ENCODE measurements at regions not wholly inside any gene's neighbourhood (a gene's known extent, or its start where the extent isn't known, plus 50 kb on each side); places are given as distances from the start of the nearest gene placed in this dataset.

GRCh38 chr6:1123386-1124375 lies 188.2 kb upstream of the FOXQ1 start:
- Mint-ChIP-seq H3K9me3 (peaks cover 2% of the 10 kb centered on the region), H3K27ac (ENCODE audit: unreplicated experiment) (no peak overlapping the region), H3K27me3 (ENCODE audit: low read depth) (no peaks in the 10 kb centered on the region), H3K4me1 (peaks cover 2% of the 10 kb centered on the region), H3K36me3 (ENCODE audit: low read depth) (no peaks in the 10 kb centered on the region), H3K4me3 (no peak overlapping the region)
- no peak for DNase-seq (ENCODE audit: low read depth, low spot score)
- TF ChIP-seq CTCF (conservative IDR thresholded peaks at IDR 0.05): no peak

- Mint-ChIP-seq H3K27me3 (ENCODE audit: low read depth) (no peaks in the 10 kb centered on the region), H3K4me3 (no peak overlapping the region), H3K9me3 (no peaks in the 10 kb centered on the region), H3K27ac (ENCODE audit: unreplicated experiment) (no peak overlapping the region), H3K36me3 (ENCODE audit: low read depth) (no peaks in the 10 kb centered on the region), H3K4me1 (peaks cover 10% of the 10 kb centered on the region)
- TF ChIP-seq CTCF (conservative IDR thresholded peaks at IDR 0.05): no peak
- DNase-seq (ENCODE audit: low read depth, low spot score): no peak
Observed at GRCh38 chr6:1122083-1122482, 189.8 kb upstream of the FOXQ1 start.

- H3K4me3 Mint-ChIP-seq: no peak overlapping the region
- H3K4me1 Mint-ChIP-seq: peaks cover 10% of the 10 kb centered on the region
- no peaks in the 10 kb centered on the region for H3K36me3 Mint-ChIP-seq (ENCODE audit: low read depth)
- no peak overlapping the region for H3K27ac Mint-ChIP-seq (ENCODE audit: unreplicated experiment)
- TF ChIP-seq CTCF (conservative IDR thresholded peaks at IDR 0.05): no peak
- no peaks in the 10 kb centered on the region for H3K9me3 Mint-ChIP-seq
- DNase-seq (ENCODE audit: low read depth, low spot score): no peak
- H3K27me3 Mint-ChIP-seq (ENCODE audit: low read depth): no peaks in the 10 kb centered on the region
Observed at GRCh38 chr6:1118287-1118647, 193.6 kb upstream of the FOXQ1 start.

- no peaks in the 10 kb centered on the region for H3K36me3 Mint-ChIP-seq (ENCODE audit: low read depth)
- TF ChIP-seq CTCF (conservative IDR thresholded peaks at IDR 0.05): no peak
- H3K4me1 Mint-ChIP-seq: peaks cover 10% of the 10 kb centered on the region
- no peaks in the 10 kb centered on the region for H3K9me3 Mint-ChIP-seq
- DNase-seq (ENCODE audit: low read depth, low spot score): no peak
- no peaks in the 10 kb centered on the region for H3K27me3 Mint-ChIP-seq (ENCODE audit: low read depth)
- H3K27ac Mint-ChIP-seq (ENCODE audit: unreplicated experiment): no peak overlapping the region
- no peak overlapping the region for H3K4me3 Mint-ChIP-seq
Observed at GRCh38 chr6:1117530-1118286, 194.2 kb upstream of the FOXQ1 start.

GRCh38 chr6:1116149-1116548 lies 195.7 kb upstream of the FOXQ1 start:
- DNase-seq (ENCODE audit: low read depth, low spot score): no peak
- Mint-ChIP-seq H3K9me3 (no peaks in the 10 kb centered on the region), H3K27ac (ENCODE audit: unreplicated experiment) (no peak overlapping the region), H3K4me3 (no peak overlapping the region), H3K27me3 (ENCODE audit: low read depth) (peaks cover 4% of the 10 kb centered on the region), H3K36me3 (ENCODE audit: low read depth) (no peaks in the 10 kb centered on the region), H3K4me1 (peaks cover 10% of the 10 kb centered on the region)
- TF ChIP-seq CTCF (conservative IDR thresholded peaks at IDR 0.05): no peak
